SH-SY5Y (cell line): ENCODE measurements at regions not wholly inside any gene's neighbourhood (a gene's known extent, or its start where the extent isn't known, plus 50 kb on each side); places are given as distances from the start of the nearest gene placed in this dataset.

Experiments
- GATA2 ChIP-seq: IDR thresholded peaks from 2 replicates; pipeline ENCODE4 v1.6.1; 2011; ENCODE audit warnings: mild to moderate bottlenecking, low read depth, low read length
- GATA3 ChIP-seq: IDR thresholded peaks from 2 replicates; pipeline ENCODE4 v1.6.1; 2011; ENCODE audit warnings: low read depth, mild to moderate bottlenecking, low read length, moderate library complexity

DNA sequence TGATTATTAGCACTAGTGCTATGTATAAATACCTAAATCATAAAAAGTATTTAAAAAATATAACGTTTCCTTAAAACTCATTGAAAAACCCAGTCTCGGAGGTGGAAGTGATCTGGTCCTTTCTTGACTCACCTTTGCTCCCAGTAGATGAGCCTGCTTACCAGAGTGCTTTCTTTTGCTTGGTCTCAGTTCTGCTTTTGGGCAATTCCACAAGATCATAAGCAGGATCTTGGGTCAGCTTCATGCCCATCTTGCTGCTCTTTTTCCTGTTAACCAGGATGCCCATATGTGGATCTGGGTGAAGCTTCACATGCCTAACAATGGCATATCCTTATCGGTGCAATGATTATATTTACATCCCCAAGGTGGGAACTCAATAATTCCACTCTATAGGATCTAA lies 332.1 kb upstream of the FAM98A start:
- TF ChIP-seq GATA2 (no peak), GATA3 (no peak)
